A549 (cell line): ENCODE measurements at regions not wholly inside any gene's neighbourhood (a gene's known extent, or its start where the extent isn't known, plus 50 kb on each side); places are given as distances from the start of the nearest gene placed in this dataset.

ENCODE experiments used
- ATAC-seq, 2 experiments: fragments of 200-7000 bp in 1 of 2; fragments of >200 bp in 1 of 2; cut with Nextera tagmentation in 1 of 2; cut with Tn5 transposase in 1 of 2; 3 replicates each; pipeline versions ENCODE4 v1.8.0 to v1.9.1; 2018 to 2020; ENCODE audit warnings: mild to moderate bottlenecking in 1 of 2, moderate library complexity in 1 of 2
- CTCF ChIA-PET: fragments of 300-600 bp; sonication (Branson Sonifier 250); formaldehyde crosslinking; extraction: SDS; loops from one replicate; lab custom pipeline; 2021; ENCODE audit warnings: antibody characterized with exemption, inconsistent platforms; lab: Yijun Ruan, JAX
- POLR2A ChIA-PET: fragments of 350-600 bp; formaldehyde crosslinking; extraction: SDS; loops from one replicate; lab custom pipeline; 2021; ENCODE audit warnings: antibody characterized with exemption, inconsistent platforms; lab: Yijun Ruan, JAX
- DNase-seq, 2 experiments: peaks; one replicate each; pipeline versions ENCODE4 v3.0.0 to v3.0.0-alpha.2; 2011 to 2016; ENCODE audit warnings: low read depth in 1 of 2, low spot score in 1 of 2
- FAIRE-seq: peaks from 2 replicates; lab custom pipeline; 2011; peaks lifted over from hg19 to GRCh38; lab: Jason Lieb, UNC
- H3K27ac ChIP-seq, 2 experiments: fragments of >200 bp; sonication (Bioruptor Twin); formaldehyde crosslinking; 3 replicates each; pipeline ENCODE4 v1.5.1; 2016 to 2017
- H3K4me1 ChIP-seq: fragments of >200 bp; sonication (Bioruptor Twin); formaldehyde crosslinking; 3 replicates; pipeline ENCODE4 v1.6.1; 2016
- H3K4me2 ChIP-seq: fragments of >200 bp; sonication (Bioruptor Twin); formaldehyde crosslinking; 3 replicates; pipeline ENCODE4 v1.6.1; 2016
- H3K4me3 ChIP-seq: fragments of >200 bp; sonication (Bioruptor Twin); formaldehyde crosslinking; 3 replicates; pipeline ENCODE4 v1.5.1; 2016
- H3K9me3 ChIP-seq: fragments of >200 bp; sonication (Bioruptor Twin); formaldehyde crosslinking; 3 replicates; pipeline ENCODE4 v1.6.1; 2016
- ATOH8 ChIP-seq: fragments of 250-450 bp; sonication (Bioruptor Pico); IDR thresholded peaks from 2 replicates; pipeline ENCODE4 v1.5.0; 2020; ENCODE audit warnings: low read depth, mild to moderate bottlenecking, moderate library complexity
- CEBPB ChIP-seq, 2 experiments: fragments of >200 bp in 1 of 2; sonication (Bioruptor Twin) in 1 of 2; formaldehyde crosslinking in 1 of 2; IDR thresholded peaks; 2 replicates each; pipeline ENCODE4 v1.6.1; 2012 to 2016
- CHD4 ChIP-seq: fragments of 200-600 bp; sonication (generic); IDR thresholded peaks from 2 replicates; pipeline ENCODE4 v1.6.1; 2016; ENCODE audit warnings: antibody characterized with exemption, mild to moderate bottlenecking, borderline replicate concordance
- EHMT2 ChIP-seq: fragments of 200-600 bp; sonication (generic); IDR thresholded peaks from 2 replicates; pipeline ENCODE4 v1.6.1; 2016; ENCODE audit warnings: antibody characterized with exemption, low read depth, mild to moderate bottlenecking, moderate library complexity
- GATA3 ChIP-seq: IDR thresholded peaks from 2 replicates; pipeline ENCODE4 v1.6.1; 2012; ENCODE audit warnings: borderline replicate concordance
- HEYL ChIP-seq: fragments of 250-450 bp; sonication (Bioruptor Pico); IDR thresholded peaks from 2 replicates; pipeline ENCODE4 v1.8.0; 2021; ENCODE audit warnings: mild to moderate bottlenecking, moderate library complexity
- HOXA7 ChIP-seq: fragments of 250-450 bp; sonication (Bioruptor Pico); IDR thresholded peaks from 2 replicates; pipeline ENCODE4 v1.5.0; 2020; ENCODE audit warnings: mild to moderate bottlenecking, moderate library complexity
- HOXB13 ChIP-seq: fragments of 250-450 bp; sonication (Bioruptor Pico); IDR thresholded peaks from 2 replicates; pipeline ENCODE4 v1.5.0; 2020; ENCODE audit warnings: low read depth, mild to moderate bottlenecking, moderate library complexity
- HOXB5 ChIP-seq: fragments of 250-450 bp; sonication (Bioruptor Pico); IDR thresholded peaks from 2 replicates; pipeline ENCODE4 v1.5.0; 2020; ENCODE audit warnings: mild to moderate bottlenecking, moderate library complexity
- JUN ChIP-seq, 2 experiments: fragments of >200 bp; sonication (Bioruptor Twin); formaldehyde crosslinking; IDR thresholded peaks; 2 replicates in 1 of 2; 3 replicates in 1 of 2; pipeline ENCODE4 v1.6.1; 2016 to 2017
- JUNB ChIP-seq: fragments of >200 bp; sonication (Bioruptor Twin); formaldehyde crosslinking; IDR thresholded peaks from 2 replicates; pipeline ENCODE4 v1.6.1; 2016
- MYC ChIP-seq: IDR thresholded peaks from 2 replicates; pipeline ENCODE4 v1.6.1; 2012; ENCODE audit warnings: mild to moderate bottlenecking, inconsistent platforms, low read length, improper control_type of control experiment, borderline replicate concordance
- NFE2L2 ChIP-seq: fragments of 150-350 bp; conservative IDR thresholded peaks from 2 replicates; pipeline ENCODE4 v1.6.1; 2014; ENCODE audit warnings: low read length
- NR3C1 ChIP-seq: fragments of >200 bp; sonication (Bioruptor Twin); formaldehyde crosslinking; IDR thresholded peaks from 3 replicates; pipeline ENCODE4 v1.6.1; 2017
- PHF8 ChIP-seq: fragments of 200-600 bp; sonication (generic); IDR thresholded peaks from 2 replicates; pipeline ENCODE4 v1.6.1; 2016; ENCODE audit warnings: low read depth, mild to moderate bottlenecking, antibody characterized with exemption, moderate library complexity, borderline replicate concordance
- POLR2A ChIP-seq: IDR thresholded peaks from 2 replicates; pipeline ENCODE4 v1.6.1; 2012; ENCODE audit warnings: mild to moderate bottlenecking, low read length
- POLR2AphosphoS2 ChIP-seq: conservative IDR thresholded peaks from 2 replicates; pipeline ENCODE4 v1.6.1; 2012; ENCODE audit warnings: low read length, improper control_type of control experiment, inconsistent platforms
- RCOR1 ChIP-seq: fragments of 150-350 bp; IDR thresholded peaks from 2 replicates; pipeline ENCODE4 v1.6.1; 2014; ENCODE audit warnings: antibody characterized with exemption, low read length, low read depth
- RFX5 ChIP-seq: fragments of 450-650 bp; IDR thresholded peaks from 2 replicates; pipeline ENCODE4 v1.7.1; 2014; ENCODE audit warnings: antibody characterized with exemption, mild to moderate bottlenecking, moderate library complexity
- RNF2 ChIP-seq: fragments of 200-600 bp; sonication (generic); IDR thresholded peaks from 2 replicates; pipeline ENCODE4 v1.6.1; 2016; ENCODE audit warnings: low read depth, mild to moderate bottlenecking, antibody characterized with exemption, moderate library complexity, borderline replicate concordance
- SMC3 ChIP-seq: fragments of >200 bp; sonication (Bioruptor Twin); formaldehyde crosslinking; IDR thresholded peaks from 3 replicates; pipeline ENCODE4 v1.6.1; 2018; ENCODE audit warnings: inconsistent platforms
- TFCP2L1 ChIP-seq: fragments of 250-450 bp; sonication (Bioruptor Pico); IDR thresholded peaks from 2 replicates; pipeline ENCODE4 v1.5.0; 2021; ENCODE audit warnings: mild to moderate bottlenecking
- WGBS: methylation state at CpG from one replicate; pipeline ENCODE4 v1.1.6; 2017; ENCODE audit errors: missing lambda C conversion rate; 5-methylcytosine and 5-hydroxymethylcytosine counted together
- TF ChIP-seq, protein P1 (sequence below): fragments of 250-450 bp; sonication (Bioruptor Pico); IDR thresholded peaks from 2 replicates; pipeline ENCODE4 v1.5.0; 2021; ENCODE audit warnings: mild to moderate bottlenecking, moderate library complexity, borderline replicate concordance
- TF ChIP-seq, protein P2 (sequence below): fragments of >200 bp; sonication (Bioruptor Twin); formaldehyde crosslinking; IDR thresholded peaks from 3 replicates; pipeline ENCODE4 v1.5.1; 2016
- TF ChIP-seq, protein P3 (sequence below): fragments of >200 bp; sonication (Bioruptor Twin); formaldehyde crosslinking; IDR thresholded peaks from 2 replicates; pipeline ENCODE4 v1.6.1; 2016

GRCh38 chr1:233527818-233528217, 86.1 kb upstream of the KCNK1 start:
- ChIA-PET POLR2A (no interaction called here), CTCF (interaction anchor here (1.1 kb wide), 1 partner anchor 10 kb away, joined by 4 read pairs; no protein-coding TSS in a partner anchor)
- Histone ChIP-seq H3K27ac (no peak overlapping the region), H3K4me2 (no peak overlapping the region), H3K4me1 (no peaks in the 10 kb centered on the region), H3K4me3 (no peak overlapping the region), H3K9me3 (no peaks in the 10 kb centered on the region)
- TF ChIP-seq, protein P1, sequence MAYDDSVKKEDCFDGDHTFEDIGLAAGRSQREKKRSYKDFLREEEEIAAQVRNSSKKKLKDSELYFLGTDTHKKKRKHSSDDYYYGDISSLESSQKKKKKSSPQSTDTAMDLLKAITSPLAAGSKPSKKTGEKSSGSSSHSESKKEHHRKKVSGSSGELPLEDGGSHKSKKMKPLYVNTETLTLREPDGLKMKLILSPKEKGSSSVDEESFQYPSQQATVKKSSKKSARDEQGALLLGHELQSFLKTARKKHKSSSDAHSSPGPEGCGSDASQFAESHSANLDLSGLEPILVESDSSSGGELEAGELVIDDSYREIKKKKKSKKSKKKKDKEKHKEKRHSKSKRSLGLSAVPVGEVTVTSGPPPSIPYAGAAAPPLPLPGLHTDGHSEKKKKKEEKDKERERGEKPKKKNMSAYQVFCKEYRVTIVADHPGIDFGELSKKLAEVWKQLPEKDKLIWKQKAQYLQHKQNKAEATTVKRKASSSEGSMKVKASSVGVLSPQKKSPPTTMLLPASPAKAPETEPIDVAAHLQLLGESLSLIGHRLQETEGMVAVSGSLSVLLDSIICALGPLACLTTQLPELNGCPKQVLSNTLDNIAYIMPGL (CRISPR knock-in tag): no peak
- TF ChIP-seq SMC3 (no peak), HOXA7 (CRISPR knock-in tag) (no peak), CHD4 (no peak), RNF2 (no peak), NR3C1 (no peak), EHMT2 (no peak), POLR2A (no peak), RCOR1 (no peak)
- TF ChIP-seq, protein P2, sequence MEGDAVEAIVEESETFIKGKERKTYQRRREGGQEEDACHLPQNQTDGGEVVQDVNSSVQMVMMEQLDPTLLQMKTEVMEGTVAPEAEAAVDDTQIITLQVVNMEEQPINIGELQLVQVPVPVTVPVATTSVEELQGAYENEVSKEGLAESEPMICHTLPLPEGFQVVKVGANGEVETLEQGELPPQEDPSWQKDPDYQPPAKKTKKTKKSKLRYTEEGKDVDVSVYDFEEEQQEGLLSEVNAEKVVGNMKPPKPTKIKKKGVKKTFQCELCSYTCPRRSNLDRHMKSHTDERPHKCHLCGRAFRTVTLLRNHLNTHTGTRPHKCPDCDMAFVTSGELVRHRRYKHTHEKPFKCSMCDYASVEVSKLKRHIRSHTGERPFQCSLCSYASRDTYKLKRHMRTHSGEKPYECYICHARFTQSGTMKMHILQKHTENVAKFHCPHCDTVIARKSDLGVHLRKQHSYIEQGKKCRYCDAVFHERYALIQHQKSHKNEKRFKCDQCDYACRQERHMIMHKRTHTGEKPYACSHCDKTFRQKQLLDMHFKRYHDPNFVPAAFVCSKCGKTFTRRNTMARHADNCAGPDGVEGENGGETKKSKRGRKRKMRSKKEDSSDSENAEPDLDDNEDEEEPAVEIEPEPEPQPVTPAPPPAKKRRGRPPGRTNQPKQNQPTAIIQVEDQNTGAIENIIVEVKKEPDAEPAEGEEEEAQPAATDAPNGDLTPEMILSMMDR: no peak
- TF ChIP-seq, protein P3, sequence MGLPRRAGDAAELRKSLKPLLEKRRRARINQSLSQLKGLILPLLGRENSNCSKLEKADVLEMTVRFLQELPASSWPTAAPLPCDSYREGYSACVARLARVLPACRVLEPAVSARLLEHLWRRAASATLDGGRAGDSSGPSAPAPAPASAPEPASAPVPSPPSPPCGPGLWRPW: no peak
- FAIRE-seq (no peak), ATAC-seq (no peak), DNase-seq (no peak)
- WGBS: 41% methylated on average over 5 of the region's 5 CpGs

GRCh38 chr1:233530665-233531386, 83.1 kb upstream of the KCNK1 start:
- H3K9me3 ChIP-seq: no peaks in the 10 kb centered on the region
- ChIA-PET POLR2A (no interaction called here), CTCF (interaction anchor here (0.9 kb wide), 1 partner anchor 11 kb away, joined by 3 read pairs; no protein-coding TSS in a partner anchor)
- no peaks in the 10 kb centered on the region for H3K4me1 ChIP-seq
- no peak overlapping the region for H3K27ac ChIP-seq
- FAIRE-seq (no peak), DNase-seq (no peak), ATAC-seq (no peak)
- no peak for TF ChIP-seq RCOR1
- no peak for TF ChIP-seq POLR2AphosphoS2
- TF ChIP-seq CEBPB (IDR thresholded peaks at IDR 0.05): no peak
- no peak for TF ChIP-seq HEYL (CRISPR knock-in tag)
- TF ChIP-seq JUNB: no peak
- no peak for TF ChIP-seq EHMT2
- no peak for TF ChIP-seq PHF8
- no peak for TF ChIP-seq GATA3
- TF ChIP-seq RFX5: no peak
- no peak for TF ChIP-seq HOXB13 (CRISPR knock-in tag)
- TF ChIP-seq MYC: no peak
- TF ChIP-seq, protein P3: no peak
- no peak for TF ChIP-seq TFCP2L1
- no peak for TF ChIP-seq HOXB5 (CRISPR knock-in tag)
- no peak for TF ChIP-seq ATOH8
- TF ChIP-seq JUN (IDR thresholded peaks at IDR 0.05): no peak
- TF ChIP-seq SMC3: no peak
- no peak for TF ChIP-seq NFE2L2
- TF ChIP-seq, protein P1 (CRISPR knock-in tag): no peak
- 75% methylated on average over 6 of the region's 6 CpGs for WGBS
- H3K4me3 ChIP-seq: no peak overlapping the region
- H3K4me2 ChIP-seq: no peak overlapping the region
